Progenitor cell of endocrine pancreas (in vitro differentiated cells): ENCODE measurements at regions not wholly inside any gene's neighbourhood (a gene's known extent, or its start where the extent isn't known, plus 50 kb on each side); places are given as distances from the start of the nearest gene placed in this dataset.

Experiments used
- DNase-seq: peaks from one replicate; pipeline ENCODE4 v3.0.0; 2021; ENCODE audit warnings: low spot score; ENCODE audit not compliant: unreplicated experiment
- H3K27ac Mint-ChIP-seq: 2 replicates; pipeline ENCODE4 v1.8.0; 2021; ENCODE audit warnings: mild to moderate bottlenecking, moderate library complexity, mixed read lengths
- H3K27me3 Mint-ChIP-seq: 2 replicates; pipeline ENCODE4 v1.8.0; 2021; ENCODE audit warnings: mixed read lengths
- H3K36me3 Mint-ChIP-seq: 2 replicates; pipeline ENCODE4 v1.8.0; 2022; ENCODE audit warnings: mixed read lengths; ENCODE audit not compliant: insufficient read depth
- H3K4me1 Mint-ChIP-seq: 2 replicates; pipeline ENCODE4 v1.8.0; 2021; ENCODE audit warnings: low read depth, mixed read lengths
- H3K4me3 Mint-ChIP-seq: 2 replicates; pipeline ENCODE4 v1.8.0; 2021; ENCODE audit warnings: low read depth, mild to moderate bottlenecking, moderate library complexity, mixed read lengths
- H3K9me3 Mint-ChIP-seq: 2 replicates; pipeline ENCODE4 v1.8.0; 2021; ENCODE audit warnings: low read depth, mixed read lengths
- CTCF ChIP-seq: fragments of 200-600 bp; sonication (generic); IDR thresholded peaks from one replicate; pipeline ENCODE4 v1.5.0; 2021; ENCODE audit warnings: antibody characterized with exemption, mild to moderate bottlenecking; ENCODE audit not compliant: unreplicated experiment

GRCh38 chr15:95561463-95561862 lies 769.0 kb upstream of the NR2F2 start:
- Mint-ChIP-seq H3K36me3 (no peaks in the 10 kb centered on the region), H3K27ac (no peak overlapping the region), H3K4me3 (no peak overlapping the region), H3K27me3 (no peaks in the 10 kb centered on the region), H3K9me3 (no peaks in the 10 kb centered on the region), H3K4me1 (peaks cover 8% of the 10 kb centered on the region)
- TF ChIP-seq CTCF: no peak
- no peak for DNase-seq

GRCh38 chr15:95563634-95564033 lies 766.9 kb upstream of the NR2F2 start:
- Mint-ChIP-seq H3K36me3 (no peaks in the 10 kb centered on the region), H3K9me3 (no peaks in the 10 kb centered on the region), H3K4me3 (no peak overlapping the region), H3K27me3 (no peaks in the 10 kb centered on the region), H3K4me1 (no peaks in the 10 kb centered on the region), H3K27ac (no peak overlapping the region)
- no peak for DNase-seq
- TF ChIP-seq CTCF: no peak

- Mint-ChIP-seq H3K27ac (no peak overlapping the region), H3K9me3 (peaks cover 3% of the 10 kb centered on the region), H3K27me3 (no peaks in the 10 kb centered on the region), H3K4me1 (no peaks in the 10 kb centered on the region), H3K36me3 (no peaks in the 10 kb centered on the region), H3K4me3 (no peak overlapping the region)
- DNase-seq: no peak
- TF ChIP-seq CTCF: no peak
Observed at GRCh38 chr15:95565016-95565600, 765.4 kb upstream of the NR2F2 start.

GRCh38 chr15:95565690-95566089 lies 764.8 kb upstream of the NR2F2 start:
- Mint-ChIP-seq H3K4me1 (no peaks in the 10 kb centered on the region), H3K36me3 (no peaks in the 10 kb centered on the region), H3K27ac (no peak overlapping the region), H3K4me3 (no peak overlapping the region), H3K27me3 (no peaks in the 10 kb centered on the region), H3K9me3 (peaks cover 3% of the 10 kb centered on the region)
- no peak for DNase-seq
- no peak for TF ChIP-seq CTCF

- no peak for DNase-seq
- no peak overlapping the region for H3K4me3 Mint-ChIP-seq
- no peak overlapping the region for H3K27ac Mint-ChIP-seq
- no peaks in the 10 kb centered on the region for H3K4me1 Mint-ChIP-seq
- TF ChIP-seq CTCF: no peak
- peaks cover 4% of the 10 kb centered on the region for H3K36me3 Mint-ChIP-seq
- no peaks in the 10 kb centered on the region for H3K27me3 Mint-ChIP-seq
- H3K9me3 Mint-ChIP-seq: peaks cover 11% of the 10 kb centered on the region
Observed at GRCh38 chr15:95567686-95568085, 762.8 kb upstream of the NR2F2 start.
